ENCODE measurements at regions not wholly inside any gene's neighbourhood (a gene's known extent, or its start where the extent isn't known, plus 50 kb on each side); places are given as distances from the start of the nearest gene placed in this dataset.

DNA sequence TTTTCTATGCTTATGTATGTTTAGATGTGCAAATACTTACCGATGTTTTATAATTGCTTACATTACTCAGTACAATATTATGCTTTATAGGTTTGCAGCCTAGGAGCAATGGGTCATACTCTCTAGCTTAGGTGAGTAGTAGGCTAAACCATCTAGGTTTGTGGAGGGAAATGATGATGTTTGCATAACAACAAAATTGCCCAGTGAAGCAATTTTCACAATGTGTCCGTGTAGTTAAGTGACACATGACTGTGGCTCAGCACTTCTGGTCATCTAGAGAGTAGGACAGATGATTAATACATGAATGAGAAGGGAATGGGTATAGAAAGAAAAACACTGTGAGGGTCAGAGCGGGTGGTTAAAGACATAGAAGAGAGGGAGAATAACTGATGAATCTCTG is 2116.2 kb upstream of the PIK3C3 start:
- TF ChIP-seq, protein P1, sequence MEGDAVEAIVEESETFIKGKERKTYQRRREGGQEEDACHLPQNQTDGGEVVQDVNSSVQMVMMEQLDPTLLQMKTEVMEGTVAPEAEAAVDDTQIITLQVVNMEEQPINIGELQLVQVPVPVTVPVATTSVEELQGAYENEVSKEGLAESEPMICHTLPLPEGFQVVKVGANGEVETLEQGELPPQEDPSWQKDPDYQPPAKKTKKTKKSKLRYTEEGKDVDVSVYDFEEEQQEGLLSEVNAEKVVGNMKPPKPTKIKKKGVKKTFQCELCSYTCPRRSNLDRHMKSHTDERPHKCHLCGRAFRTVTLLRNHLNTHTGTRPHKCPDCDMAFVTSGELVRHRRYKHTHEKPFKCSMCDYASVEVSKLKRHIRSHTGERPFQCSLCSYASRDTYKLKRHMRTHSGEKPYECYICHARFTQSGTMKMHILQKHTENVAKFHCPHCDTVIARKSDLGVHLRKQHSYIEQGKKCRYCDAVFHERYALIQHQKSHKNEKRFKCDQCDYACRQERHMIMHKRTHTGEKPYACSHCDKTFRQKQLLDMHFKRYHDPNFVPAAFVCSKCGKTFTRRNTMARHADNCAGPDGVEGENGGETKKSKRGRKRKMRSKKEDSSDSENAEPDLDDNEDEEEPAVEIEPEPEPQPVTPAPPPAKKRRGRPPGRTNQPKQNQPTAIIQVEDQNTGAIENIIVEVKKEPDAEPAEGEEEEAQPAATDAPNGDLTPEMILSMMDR (conservative IDR thresholded peaks at IDR 0.05; ENCODE audit: low read length): no peak
- TF ChIP-seq EZH2phosphoT487 (IDR thresholded peaks at IDR 0.05; ENCODE audit: borderline replicate concordance, low read depth, low read length): no peak
